Duodenal mucosa (tissue), 2 donors: ENCODE measurements at regions not wholly inside any gene's neighbourhood (a gene's known extent, or its start where the extent isn't known, plus 50 kb on each side); places are given as distances from the start of the nearest gene placed in this dataset.

Source experiments
- H3K27ac ChIP-seq: one replicate; pipeline ENCODE4 v1.7.0; 2013; ENCODE audit warnings: low read depth, low read length
- H3K27me3 ChIP-seq, 2 donors: one replicate each; pipeline ENCODE4 v1.7.0; 2013; ENCODE audit warnings: low read length in 2 of 2, control low read depth in 1 of 2; ENCODE audit not compliant: insufficient read depth in 2 of 2, control insufficient read depth in 1 of 2
- H3K36me3 ChIP-seq, 2 donors: one replicate each; pipeline ENCODE4 v1.7.0; 2013; ENCODE audit warnings: low read length in 2 of 2, control low read depth in 1 of 2; ENCODE audit not compliant: insufficient read depth in 2 of 2, control insufficient read depth in 1 of 2
- H3K4me1 ChIP-seq, 2 donors: one replicate each; pipeline ENCODE4 v1.7.0; 2013; ENCODE audit warnings: low read length in 2 of 2, control low read depth in 1 of 2; ENCODE audit not compliant: insufficient read depth in 2 of 2, control insufficient read depth in 1 of 2
- H3K4me3 ChIP-seq, 2 donors: one replicate each; pipeline ENCODE4 v1.7.0; 2013; ENCODE audit warnings: low read length in 2 of 2, low read depth in 1 of 2
- H3K9ac ChIP-seq, 2 donors: one replicate each; pipeline ENCODE4 v1.7.0; 2013; ENCODE audit warnings: low read length in 2 of 2, low read depth in 1 of 2
- H3K9me3 ChIP-seq, 2 donors: one replicate each; pipeline ENCODE4 v1.7.0; 2013; ENCODE audit warnings: low read length in 2 of 2, control low read depth in 1 of 2; ENCODE audit not compliant: control insufficient read depth in 1 of 2

- Histone ChIP-seq H3K27ac (no peak overlapping the region), H3K36me3 (no peaks in the 10 kb centered on the region), H3K9me3 (no peaks in the 10 kb centered on the region), H3K4me3 (no peak overlapping the region), H3K9ac (no peak overlapping the region), H3K4me1 (peaks cover 0 to 6% of the 10 kb centered on the region in 2 donors), H3K27me3 (no peaks in the 10 kb centered on the region)
Observed at GRCh38 chr6:37092923-37093727, 76.8 kb upstream of the PIM1 start.

DNA sequence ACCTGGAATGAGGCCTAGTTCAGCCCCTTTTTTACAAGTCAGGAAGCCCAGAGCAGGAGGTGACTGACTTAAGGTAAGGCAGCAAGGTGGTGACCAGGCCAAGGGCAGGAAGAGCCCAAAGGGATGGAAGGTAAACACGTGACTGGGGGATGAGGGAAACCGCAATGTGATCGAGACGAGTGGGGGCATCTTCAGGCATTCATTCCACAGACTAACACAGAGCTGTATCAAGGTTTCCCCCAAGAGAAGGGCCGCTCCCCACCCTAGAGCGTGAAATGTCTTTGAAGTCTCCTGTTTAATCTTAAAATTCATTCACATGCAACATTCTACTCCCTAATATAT lies 76.3 kb upstream of the PIM1 start:
- H3K4me3 ChIP-seq = no peak overlapping the region
- no peak overlapping the region for H3K9ac ChIP-seq
- H3K27ac ChIP-seq = no peak overlapping the region
- H3K36me3 ChIP-seq = no peaks in the 10 kb centered on the region
- H3K4me1 ChIP-seq = peaks cover 0 to 6% of the 10 kb centered on the region in 2 donors
- H3K27me3 ChIP-seq = no peaks in the 10 kb centered on the region
- no peaks in the 10 kb centered on the region for H3K9me3 ChIP-seq

DNA sequence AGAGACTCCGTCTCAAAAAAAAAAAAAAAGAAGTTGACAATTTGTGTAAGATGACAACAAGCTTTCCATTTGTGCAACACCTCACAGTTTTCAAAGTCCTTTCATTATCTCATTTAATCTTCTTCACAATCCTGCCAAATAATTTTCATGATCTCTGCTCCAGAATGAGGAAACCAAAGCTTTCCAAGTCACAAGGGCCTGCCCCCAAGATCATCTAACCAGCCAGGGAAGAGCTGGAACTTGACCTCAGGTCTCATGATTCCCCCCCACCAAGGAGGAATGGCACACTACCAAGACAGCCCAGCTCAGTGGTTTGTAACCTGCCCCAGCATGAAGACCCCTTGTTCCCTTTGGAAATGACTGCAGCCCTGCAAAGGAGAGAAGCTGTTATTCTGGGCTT lies 74.0 kb upstream of the PIM1 start:
- no peaks in the 10 kb centered on the region for H3K9me3 ChIP-seq
- H3K27ac ChIP-seq = no peak overlapping the region
- no peaks in the 10 kb centered on the region for H3K36me3 ChIP-seq
- no peak overlapping the region for H3K4me3 ChIP-seq
- H3K9ac ChIP-seq = no peak overlapping the region
- peaks cover 0 to 6% of the 10 kb centered on the region in 2 donors for H3K4me1 ChIP-seq
- no peaks in the 10 kb centered on the region for H3K27me3 ChIP-seq

GRCh38 chr6:37097335-37097734 lies 72.6 kb upstream of the PIM1 start:
- H3K27me3 ChIP-seq = no peaks in the 10 kb centered on the region
- peaks cover 7 to 13% of the 10 kb centered on the region in 2 donors for H3K4me1 ChIP-seq
- no peaks in the 10 kb centered on the region for H3K36me3 ChIP-seq
- no peak overlapping the region for H3K27ac ChIP-seq
- H3K9me3 ChIP-seq = no peaks in the 10 kb centered on the region
- H3K4me3 ChIP-seq = no peak overlapping the region
- no peak overlapping the region for H3K9ac ChIP-seq

DNA sequence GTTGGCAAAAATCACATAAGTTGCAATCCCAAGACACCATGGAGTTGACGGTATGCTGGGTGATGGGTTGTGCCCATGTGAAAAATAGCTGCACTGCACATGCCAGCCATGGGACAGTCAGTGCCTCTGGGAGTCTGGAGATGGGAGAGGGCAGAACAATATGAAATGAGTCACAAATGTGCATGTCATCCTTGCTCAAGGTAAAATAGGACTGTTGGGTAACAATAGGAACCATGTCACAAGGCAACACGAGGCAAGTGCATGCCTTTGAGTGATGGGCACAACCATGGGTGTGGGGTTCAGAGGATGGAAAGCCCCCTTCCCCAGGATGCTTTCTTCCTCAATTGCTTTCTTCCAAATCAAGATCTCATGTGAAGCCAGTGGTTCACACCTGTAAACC lies 70.5 kb upstream of the PIM1 start:
- Histone ChIP-seq H3K4me1 (peaks cover 21 to 26% of the 10 kb centered on the region in 2 donors), H3K9ac (no peak overlapping the region), H3K27me3 (no peaks in the 10 kb centered on the region), H3K27ac (no peak overlapping the region), H3K36me3 (no peaks in the 10 kb centered on the region), H3K4me3 (no peak overlapping the region), H3K9me3 (no peaks in the 10 kb centered on the region)

DNA sequence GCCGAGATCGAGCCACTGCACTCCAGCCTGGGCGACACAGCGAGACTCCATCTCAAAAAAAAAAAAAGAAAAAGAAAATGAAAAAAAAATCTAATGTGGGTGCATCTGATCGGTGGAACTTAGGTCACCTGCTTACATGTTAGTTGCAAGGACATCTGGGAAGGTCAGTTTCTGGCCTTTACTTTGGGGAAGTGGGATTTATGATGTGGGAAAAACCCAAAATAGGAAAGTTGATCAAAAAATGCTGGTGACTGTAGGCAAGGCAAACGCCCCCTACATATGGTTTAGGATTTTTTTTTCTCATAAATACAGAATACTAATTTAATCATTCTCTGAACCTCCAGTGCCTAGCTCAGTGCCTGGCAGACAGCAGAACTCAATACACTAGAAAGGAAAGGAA lies 69.2 kb upstream of the PIM1 start:
- Histone ChIP-seq H3K9ac (no peak overlapping the region), H3K27ac (no peak overlapping the region), H3K27me3 (no peaks in the 10 kb centered on the region), H3K9me3 (no peaks in the 10 kb centered on the region), H3K4me1 (peaks cover 32 to 39% of the 10 kb centered on the region in 2 donors), H3K36me3 (no peaks in the 10 kb centered on the region), H3K4me3 (no peak overlapping the region)

DNA sequence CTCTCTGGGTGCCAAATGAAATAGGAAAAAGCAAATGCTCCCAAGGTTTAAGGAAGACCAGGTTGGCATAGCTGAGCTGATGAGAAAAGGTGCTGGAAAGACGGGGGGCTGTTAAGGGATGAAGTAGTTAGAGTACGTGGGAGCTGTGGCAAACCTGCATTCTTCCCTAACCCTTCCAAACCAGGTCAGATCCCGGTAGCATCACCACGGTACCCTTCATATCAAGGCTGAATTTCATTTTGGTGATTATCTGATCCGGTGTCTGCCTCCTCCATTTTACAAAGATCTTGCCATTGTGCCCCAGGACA lies 68.0 kb upstream of the PIM1 start:
- Histone ChIP-seq H3K9ac (peak overlapping the region; percentile 28 to 69), H3K9me3 (no peaks in the 10 kb centered on the region), H3K4me1 (peaks cover 35 to 43% of the 10 kb centered on the region in 2 donors), H3K27me3 (no peaks in the 10 kb centered on the region), H3K4me3 (peak overlapping the region; percentile 64 to 68), H3K36me3 (no peaks in the 10 kb centered on the region), H3K27ac (peak overlapping the region; percentile 74)

DNA sequence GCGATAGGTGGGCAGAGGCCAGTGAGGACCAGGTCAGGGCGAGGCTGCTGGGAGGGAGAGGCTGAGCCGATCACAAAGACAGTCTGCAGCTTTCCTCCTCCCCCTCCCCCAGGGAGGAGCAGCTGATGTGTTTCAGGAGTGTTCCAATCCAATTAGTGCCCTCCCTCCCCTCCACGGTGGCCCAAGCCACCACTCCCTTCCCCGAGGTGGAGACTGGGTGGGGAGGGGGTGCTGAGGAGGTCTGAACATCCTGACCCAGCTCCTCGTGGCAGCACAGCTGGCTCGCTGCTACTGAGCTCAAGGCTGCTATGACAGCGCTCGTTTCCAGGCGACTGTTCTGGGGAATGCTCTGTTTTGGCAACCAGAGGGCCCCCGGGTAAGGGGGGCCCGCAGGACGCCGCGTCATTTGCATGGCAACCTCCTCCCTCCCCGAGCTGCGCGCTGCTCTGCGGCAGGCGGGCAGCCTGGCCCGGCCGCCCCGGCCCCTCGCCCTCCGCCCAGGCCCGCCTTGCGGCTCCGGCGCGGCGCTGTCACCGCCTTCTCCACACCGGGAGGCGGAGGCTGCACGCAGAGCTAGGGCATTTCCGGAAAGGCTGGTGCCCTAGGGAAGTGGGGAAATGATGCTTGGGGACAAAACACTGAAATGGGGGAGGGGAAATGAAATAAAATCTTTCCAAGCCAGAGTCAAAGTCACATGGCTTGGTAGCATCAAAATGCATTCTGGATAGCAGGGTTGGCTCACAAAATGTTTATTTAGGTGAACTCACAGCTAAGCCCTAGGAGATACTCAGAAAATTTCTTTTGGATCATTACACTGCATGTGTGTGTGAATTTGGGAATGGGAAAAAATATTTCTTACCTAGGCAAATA lies 67.4 kb upstream of the PIM1 start:
- peak overlapping the region; percentile 74 for H3K27ac ChIP-seq
- no peaks in the 10 kb centered on the region for H3K9me3 ChIP-seq
- no peaks in the 10 kb centered on the region for H3K36me3 ChIP-seq
- H3K9ac ChIP-seq = peak overlapping the region; percentile 28 to 69
- H3K4me3 ChIP-seq = peak overlapping the region; percentile 64 to 68
- H3K27me3 ChIP-seq = no peaks in the 10 kb centered on the region
- peaks cover 35 to 47% of the 10 kb centered on the region in 2 donors for H3K4me1 ChIP-seq

GRCh38 chr6:37103169-37104039 lies 66.5 kb upstream of the PIM1 start:
- H3K27me3 ChIP-seq = no peaks in the 10 kb centered on the region
- H3K9me3 ChIP-seq = no peaks in the 10 kb centered on the region
- peak overlapping the region; percentile 64 to 68 for H3K4me3 ChIP-seq

GRCh38 chr6:37104824-37105147 lies 65.2 kb upstream of the PIM1 start:
- no peak overlapping the region for H3K4me3 ChIP-seq
- no peaks in the 10 kb centered on the region for H3K36me3 ChIP-seq
- no peak overlapping the region for H3K27ac ChIP-seq
- H3K4me1 ChIP-seq = peaks cover 41 to 47% of the 10 kb centered on the region in 2 donors
- H3K9ac ChIP-seq = no peak overlapping the region
- H3K27me3 ChIP-seq = no peaks in the 10 kb centered on the region
- no peaks in the 10 kb centered on the region for H3K9me3 ChIP-seq

More at GRCh38 chr6:37103169-37104039, 66.5 kb upstream of the PIM1 start:
- Histone ChIP-seq H3K9ac (peak overlapping the region; percentile 28 to 69), H3K4me1 (peaks cover 35 to 47% of the 10 kb centered on the region in 2 donors), H3K36me3 (no peaks in the 10 kb centered on the region), H3K27ac (peak overlapping the region; percentile 74)
